Lower leg skin (tissue), 3 donors: ENCODE measurements at regions not wholly inside any gene's neighbourhood (a gene's known extent, or its start where the extent isn't known, plus 50 kb on each side); places are given as distances from the start of the nearest gene placed in this dataset.

Experiments
- CTCF ChIP-seq, 3 donors: fragments of 450-650 bp; IDR thresholded peaks; one replicate each; pipeline ENCODE4 v1.5.1; 2016; ENCODE audit warnings: antibody characterized with exemption in 3 of 3, mild to moderate bottlenecking in 3 of 3, moderate library complexity in 2 of 3
- POLR2A ChIP-seq, 2 donors: fragments of 450-650 bp; IDR thresholded peaks; one replicate each; pipeline ENCODE4 v1.6.1; 2016 to 2017; ENCODE audit warnings: antibody characterized with exemption in 2 of 2, mild to moderate bottlenecking in 1 of 2, moderate library complexity in 1 of 2

- TF ChIP-seq POLR2A (IDR thresholded peaks at IDR 0.05) (no peak), CTCF (IDR thresholded peaks at IDR 0.05) (no peak)
Measured at GRCh38 chr11:29328961-29329441, 687.8 kb downstream of the KCNA4 start.
